OCI-LY1 (cell line): ENCODE measurements at regions not wholly inside any gene's neighbourhood (a gene's known extent, or its start where the extent isn't known, plus 50 kb on each side); places are given as distances from the start of the nearest gene placed in this dataset.

Experiments
- H2AFZ ChIP-seq: fragments of 200-600 bp; sonication (generic), shearing (Covaris generic); 2 replicates; pipeline ENCODE4 v1.6.0; 2014; ENCODE audit warnings: antibody characterized with exemption, mild to moderate bottlenecking, low read length
- H3F3A ChIP-seq: fragments of 200-600 bp; sonication (generic), shearing (Covaris generic); 2 replicates; pipeline ENCODE4 v1.6.0; 2014; ENCODE audit warnings: mild to moderate bottlenecking, antibody characterized with exemption, low read length, moderate library complexity; ENCODE audit not compliant: insufficient read depth
- H3K27ac ChIP-seq: fragments of 200-600 bp; sonication (generic); 2 replicates; pipeline ENCODE4 v1.5.1; 2014; ENCODE audit warnings: low read length, mixed run types, mild to moderate bottlenecking, low read depth; ENCODE audit not compliant: poor library complexity, severe bottlenecking
- H3K27me3 ChIP-seq: fragments of 200-600 bp; sonication (generic); 2 replicates; pipeline ENCODE4 v1.6.0; 2014; ENCODE audit warnings: antibody characterized with exemption, mild to moderate bottlenecking, low read length, moderate library complexity; ENCODE audit not compliant: insufficient read depth
- H3K36me3 ChIP-seq: fragments of 200-600 bp; sonication (generic); 2 replicates; pipeline ENCODE4 v1.6.1; 2014; ENCODE audit warnings: mild to moderate bottlenecking, antibody characterized with exemption, low read length, moderate library complexity, mixed read lengths; ENCODE audit not compliant: insufficient read depth
- H3K4me1 ChIP-seq: fragments of 200-600 bp; sonication (generic); 2 replicates; pipeline ENCODE4 v1.5.1; 2014; ENCODE audit warnings: mild to moderate bottlenecking, low read length, moderate library complexity; ENCODE audit not compliant: insufficient read depth, severe bottlenecking
- H3K4me2 ChIP-seq: fragments of 200-600 bp; sonication (generic), shearing (Covaris generic); 2 replicates; pipeline ENCODE4 v1.6.1; 2014; ENCODE audit warnings: low read length
- H3K4me3 ChIP-seq: fragments of 200-600 bp; sonication (generic); 2 replicates; pipeline ENCODE4 v1.5.1; 2014; ENCODE audit warnings: low read length, low read depth, mild to moderate bottlenecking, mixed read lengths; ENCODE audit not compliant: poor library complexity, severe bottlenecking
- H3K79me2 ChIP-seq: fragments of 200-600 bp; shearing (Covaris generic); 2 replicates; pipeline ENCODE4 v1.6.1; 2016; ENCODE audit warnings: mixed run types, low read length, mixed read lengths; ENCODE audit not compliant: insufficient read depth
- H3K9ac ChIP-seq: fragments of 200-600 bp; sonication (generic), shearing (Covaris generic); 2 replicates; pipeline ENCODE4 v1.6.1; 2014; ENCODE audit warnings: mild to moderate bottlenecking, low read length, mixed read lengths
- H3K9me2 ChIP-seq: fragments of 200-600 bp; sonication (generic), shearing (Covaris generic); 2 replicates; pipeline ENCODE4 v1.6.1; 2014; ENCODE audit warnings: low read depth, mild to moderate bottlenecking, low read length, mixed read lengths
- H3K9me3 ChIP-seq: fragments of 200-600 bp; shearing (Covaris generic); 2 replicates; pipeline ENCODE4 v1.6.1; 2014; ENCODE audit warnings: low read length, mixed read lengths
- H4K20me1 ChIP-seq: fragments of 200-600 bp; sonication (generic), shearing (Covaris generic); 2 replicates; pipeline ENCODE4 v1.6.0; 2016; ENCODE audit warnings: mild to moderate bottlenecking, low read length; ENCODE audit not compliant: insufficient read depth
- CTCF ChIP-seq: fragments of 200-600 bp; sonication (generic), shearing (Covaris generic); IDR thresholded peaks from 2 replicates; pipeline ENCODE4 v1.5.1; 2017; ENCODE audit warnings: mild to moderate bottlenecking, antibody characterized with exemption, low read length, moderate library complexity, mixed read lengths
- EZH2 ChIP-seq: fragments of 200-600 bp; sonication (generic), shearing (Covaris generic); IDR thresholded peaks from 2 replicates; pipeline ENCODE4 v1.8.0; 2017; ENCODE audit warnings: borderline replicate concordance, mixed run types, mild to moderate bottlenecking, antibody characterized with exemption, low read length, moderate library complexity, mixed read lengths

DNA sequence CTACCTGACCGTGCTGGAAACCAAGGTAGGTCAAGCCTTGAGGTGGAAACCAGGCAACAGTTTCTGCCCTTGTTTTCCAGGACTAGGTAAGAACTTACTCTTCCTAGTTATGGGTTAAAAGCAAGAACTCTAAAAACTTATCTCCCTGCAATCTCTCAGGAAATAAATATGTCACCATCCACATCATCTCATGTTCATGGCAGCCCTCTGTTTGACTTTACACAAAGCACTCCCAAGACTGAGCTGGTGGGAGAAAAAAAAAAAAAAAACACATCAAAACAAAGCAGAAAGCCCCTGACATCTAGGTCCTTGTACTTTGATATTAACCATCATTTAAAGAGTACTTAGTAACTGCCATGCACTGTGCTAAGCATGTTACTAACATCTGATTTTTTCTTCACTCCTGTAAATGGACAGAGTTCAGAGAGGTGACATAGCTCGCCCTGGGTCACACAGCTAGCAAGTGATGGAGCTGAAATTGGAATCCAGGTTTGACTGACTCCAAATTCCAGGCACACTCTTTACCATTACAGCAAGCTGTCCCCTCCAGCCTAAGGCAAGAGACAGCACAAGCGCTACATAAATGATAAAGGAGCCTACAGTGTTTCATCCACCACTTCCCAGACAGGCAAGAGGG, 102.8 kb upstream of the NOCT start:
- no peaks in the 10 kb centered on the region for H3F3A ChIP-seq
- no peaks in the 10 kb centered on the region for H3K79me2 ChIP-seq
- TF ChIP-seq CTCF (no peak), EZH2 (no peak)
- H3K27me3 ChIP-seq, result no peaks in the 10 kb centered on the region
- H3K9me3 ChIP-seq, result no peaks in the 10 kb centered on the region
- H4K20me1 ChIP-seq, result no peaks in the 10 kb centered on the region
- H2AFZ ChIP-seq, result no peak overlapping the region
- no peaks in the 10 kb centered on the region for H3K9me2 ChIP-seq
- no peak overlapping the region for H3K4me3 ChIP-seq
- no peak overlapping the region for H3K9ac ChIP-seq
- H3K27ac ChIP-seq, result no peak overlapping the region
- no peaks in the 10 kb centered on the region for H3K4me1 ChIP-seq
- no peaks in the 10 kb centered on the region for H3K36me3 ChIP-seq
- H3K4me2 ChIP-seq, result no peak overlapping the region

- Histone ChIP-seq H3K36me3 (no peaks in the 10 kb centered on the region), H3K9me2 (no peaks in the 10 kb centered on the region), H3K4me3 (no peak overlapping the region), H3K4me1 (no peaks in the 10 kb centered on the region), H3K9ac (no peak overlapping the region), H4K20me1 (no peaks in the 10 kb centered on the region), H2AFZ (no peak overlapping the region), H3K79me2 (no peaks in the 10 kb centered on the region), H3K27me3 (no peaks in the 10 kb centered on the region), H3F3A (no peaks in the 10 kb centered on the region), H3K9me3 (no peaks in the 10 kb centered on the region), H3K27ac (no peak overlapping the region), H3K4me2 (no peak overlapping the region)
- TF ChIP-seq EZH2 (no peak), CTCF (no peak)
These were observed 103.5 kb upstream of the NOCT start for GRCh38 chr4:138911909-138912703.

DNA sequence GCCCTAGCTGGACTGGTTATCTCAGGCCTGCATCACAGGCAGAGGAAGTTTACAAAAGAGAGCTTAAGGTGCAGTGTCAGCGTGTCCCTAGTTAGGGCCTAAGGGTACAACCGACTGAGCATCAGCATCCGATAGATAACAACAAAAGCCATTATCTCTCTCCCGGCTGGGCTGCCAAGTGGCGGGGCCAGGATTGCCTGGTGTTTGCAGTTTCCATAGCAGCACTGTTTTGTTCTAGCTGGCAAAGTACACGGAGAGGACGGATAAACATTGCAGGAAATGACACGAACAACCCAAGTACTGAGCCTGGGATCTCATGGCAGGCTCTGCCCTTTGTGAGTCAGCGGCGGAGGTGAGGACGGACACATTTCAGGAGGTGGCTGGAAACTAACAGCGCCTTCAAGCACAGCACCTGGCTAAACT, 104.7 kb upstream of the NOCT start:
- H3K4me3 ChIP-seq, result no peak overlapping the region
- no peak overlapping the region for H2AFZ ChIP-seq
- H3K27ac ChIP-seq, result no peak overlapping the region

More for the DNA sequence above, 104.7 kb upstream of the NOCT start:
- Histone ChIP-seq H3K36me3 (no peaks in the 10 kb centered on the region), H4K20me1 (no peaks in the 10 kb centered on the region), H3K27me3 (no peaks in the 10 kb centered on the region), H3K9me2 (no peaks in the 10 kb centered on the region), H3K4me1 (no peaks in the 10 kb centered on the region), H3F3A (no peaks in the 10 kb centered on the region), H3K4me2 (no peak overlapping the region), H3K9me3 (no peaks in the 10 kb centered on the region), H3K9ac (no peak overlapping the region), H3K79me2 (no peaks in the 10 kb centered on the region)
- TF ChIP-seq CTCF (no peak), EZH2 (no peak)
